Hepatic stellate cell (primary cell): ENCODE measurements at regions not wholly inside any gene's neighbourhood (a gene's known extent, or its start where the extent isn't known, plus 50 kb on each side); places are given as distances from the start of the nearest gene placed in this dataset.

Experiments used
- DNase-seq: peaks from one replicate; pipeline ENCODE4 v3.0.0; 2011; ENCODE audit warnings: low spot score

DNA sequence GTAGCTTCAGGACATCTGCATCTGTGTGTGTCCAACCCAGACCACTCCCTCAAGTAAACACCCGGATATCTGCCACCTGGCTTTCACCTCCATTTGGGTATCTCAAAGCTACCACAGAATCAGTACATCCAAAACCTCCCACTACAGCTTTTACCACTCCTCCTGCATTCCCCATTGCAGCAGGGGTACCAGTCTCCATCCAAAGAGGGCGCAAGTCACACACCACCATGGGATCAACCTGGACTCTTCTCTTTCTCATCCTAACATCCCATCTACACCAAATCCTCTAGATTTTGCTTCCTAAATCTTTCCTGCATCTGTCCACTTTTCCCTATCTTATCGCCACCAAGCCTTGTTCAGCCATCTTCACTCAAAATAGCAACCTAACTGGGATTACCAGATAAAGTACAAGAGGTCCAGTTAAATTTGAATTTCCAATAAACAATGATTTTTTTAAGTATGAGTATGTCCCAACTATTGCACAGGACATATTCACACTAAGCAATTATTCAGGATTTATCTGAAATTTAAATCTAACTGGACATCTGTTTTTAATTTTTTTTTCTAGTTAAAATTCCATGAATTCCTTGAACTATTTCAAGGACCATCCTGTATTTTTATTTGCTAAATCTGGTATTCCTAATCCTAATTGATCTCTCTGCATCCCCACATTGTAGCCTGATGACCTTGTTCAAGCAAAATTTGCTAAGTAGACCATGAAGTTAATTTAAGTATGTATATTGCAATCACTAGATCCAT lies 164.3 kb upstream of the MLN start:
- no peak for DNase-seq

DNA sequence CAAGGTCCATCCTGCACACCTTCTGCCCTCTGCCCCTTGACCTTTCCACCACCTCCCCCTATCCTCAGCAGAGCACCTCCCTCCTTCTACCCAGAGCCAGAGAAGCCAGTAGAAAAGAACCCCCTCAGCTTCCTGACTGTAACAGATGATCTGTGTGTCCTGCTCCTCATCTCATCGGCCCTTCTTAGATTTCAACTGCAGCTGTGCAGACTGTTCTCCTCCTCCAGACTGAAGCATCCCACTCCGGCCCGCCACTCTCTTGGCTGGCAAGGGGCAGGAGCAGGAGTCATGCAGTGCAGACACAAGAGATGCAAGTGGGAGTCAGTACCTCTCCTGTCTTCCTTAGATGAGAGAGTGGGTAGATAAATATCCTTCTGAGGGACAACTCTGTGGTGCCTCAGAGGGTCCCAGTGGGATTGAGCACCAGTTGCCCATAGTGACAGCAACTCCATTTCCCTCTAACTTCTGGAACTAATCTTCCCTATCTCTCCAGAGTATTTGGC lies 163.5 kb upstream of the MLN start:
- DNase-seq: no peak

DNA sequence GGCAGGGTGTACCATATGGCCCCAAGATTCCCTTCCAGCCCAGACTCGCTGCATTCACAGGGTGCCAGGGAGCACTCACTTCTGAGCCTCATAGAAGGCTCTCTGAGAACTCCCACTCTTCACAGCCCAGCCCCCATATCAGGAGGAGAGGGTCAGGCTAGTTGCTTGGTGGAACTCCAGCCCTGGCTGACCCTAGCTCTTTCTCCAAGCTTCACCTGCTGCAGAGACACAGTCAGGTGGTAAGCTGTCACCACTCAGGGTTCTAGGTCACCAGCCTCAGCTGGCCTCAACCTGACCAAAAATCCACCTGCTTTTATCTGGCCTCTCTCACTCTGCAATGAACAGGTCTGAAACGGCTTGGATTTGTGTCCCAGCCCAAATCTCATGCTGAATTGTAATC lies 162.7 kb upstream of the MLN start:
- no peak for DNase-seq

DNA sequence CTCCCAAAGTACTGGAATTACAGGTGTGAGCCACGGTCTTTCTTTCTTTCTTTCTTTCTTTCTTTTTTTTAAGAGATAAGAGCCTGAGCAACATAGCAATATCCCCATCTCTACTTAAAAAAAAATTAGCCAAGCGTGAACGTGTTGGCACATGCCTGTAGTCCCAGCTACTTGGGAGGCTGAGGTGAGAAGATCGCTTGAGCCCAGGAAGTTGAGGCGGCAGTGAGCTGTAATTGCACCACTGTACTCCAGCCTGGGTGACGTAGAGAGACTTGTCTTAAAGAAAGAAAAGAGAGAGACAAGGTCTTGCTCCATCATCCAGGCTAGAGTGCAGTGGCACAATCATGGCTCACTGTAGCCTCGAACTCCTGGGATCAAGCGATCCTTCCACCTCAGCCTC lies 162.0 kb upstream of the MLN start:
- no peak for DNase-seq

DNA sequence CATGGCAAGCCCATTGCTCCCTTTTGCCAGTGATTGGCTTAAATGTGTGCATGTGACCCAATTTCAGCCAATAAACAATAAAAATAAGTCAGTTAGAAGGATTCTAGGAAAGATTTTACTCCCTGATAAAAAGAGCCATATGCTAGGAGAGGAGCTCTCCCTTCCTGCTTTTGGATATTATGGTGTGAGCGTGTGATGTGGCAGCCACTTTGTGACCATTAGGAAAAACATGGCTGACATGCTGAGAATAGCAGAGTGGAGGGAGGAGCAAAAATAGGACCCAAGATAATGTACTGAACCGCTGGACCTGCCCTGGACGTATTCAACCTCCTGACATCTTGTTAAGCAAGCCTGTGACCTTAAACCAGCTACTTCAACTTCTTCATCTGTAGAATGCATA lies 160.6 kb upstream of the MLN start:
- DNase-seq: no peak

DNA sequence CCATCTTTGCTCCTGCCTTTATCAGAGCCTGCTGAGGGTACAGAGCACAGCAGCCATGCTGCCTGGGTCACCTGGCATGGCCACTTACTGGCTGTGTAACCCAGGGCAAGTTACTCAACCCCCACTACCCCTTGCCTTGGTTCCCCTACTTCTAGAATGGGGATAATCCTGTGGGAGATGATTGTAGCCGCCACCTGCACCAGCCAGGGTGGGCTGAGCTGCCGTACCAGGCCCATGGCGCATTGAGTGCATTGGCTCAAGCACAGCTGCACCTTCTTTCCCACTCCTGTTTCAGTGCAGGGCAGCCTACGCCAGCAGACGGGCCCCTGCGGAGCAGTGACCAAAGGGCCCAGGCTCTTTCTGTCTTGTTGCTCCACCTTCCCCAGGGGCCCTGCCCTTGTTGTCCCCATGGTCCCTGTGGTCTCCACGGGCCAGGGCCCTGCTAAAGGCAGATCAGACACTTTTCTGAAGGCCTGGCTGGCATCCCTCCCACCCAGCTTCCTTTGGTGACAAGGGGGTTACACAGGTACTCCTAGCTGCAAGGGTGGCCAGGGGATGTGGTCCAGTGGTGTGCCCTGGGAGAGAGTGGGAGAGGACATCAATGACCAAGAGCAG lies 159.4 kb upstream of the MLN start:
- DNase-seq: no peak

DNA sequence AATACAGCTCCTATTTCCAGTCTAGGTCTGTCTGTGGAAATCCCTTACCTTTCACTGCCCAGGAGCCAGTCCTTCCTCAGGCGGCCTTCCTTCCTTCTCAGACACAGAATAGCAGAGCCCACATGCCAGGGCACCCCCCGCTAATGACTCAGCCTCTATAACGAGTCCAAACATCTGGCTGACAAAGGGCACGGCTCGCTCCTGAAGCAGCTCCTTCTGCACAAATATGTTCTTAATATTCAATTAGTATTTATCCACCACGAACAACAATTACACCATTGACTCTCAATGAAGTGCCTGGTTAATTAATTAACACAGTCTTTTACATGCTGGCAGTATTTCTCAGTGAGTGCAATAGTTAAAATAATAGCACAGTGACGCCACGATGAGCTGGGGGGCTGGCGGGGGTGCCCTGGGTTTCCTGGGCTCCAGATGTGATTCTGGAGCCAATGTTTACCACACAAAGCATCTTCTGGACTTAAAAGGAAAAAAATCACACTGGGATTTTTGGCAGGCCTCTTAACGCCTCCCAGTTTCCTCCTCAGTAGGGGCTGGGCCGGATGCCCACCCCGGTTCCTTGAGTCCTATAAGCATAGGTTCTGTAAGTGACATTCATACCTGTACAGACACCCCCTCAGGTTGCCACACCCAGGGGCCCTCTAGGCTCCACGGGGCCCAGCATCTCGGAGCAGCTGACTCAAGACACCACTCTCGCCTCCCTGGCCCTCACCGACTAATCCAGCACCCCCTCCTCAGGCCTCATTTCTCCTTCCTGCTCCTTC lies 158.6 kb upstream of the MLN start:
- DNase-seq: no peak

DNA sequence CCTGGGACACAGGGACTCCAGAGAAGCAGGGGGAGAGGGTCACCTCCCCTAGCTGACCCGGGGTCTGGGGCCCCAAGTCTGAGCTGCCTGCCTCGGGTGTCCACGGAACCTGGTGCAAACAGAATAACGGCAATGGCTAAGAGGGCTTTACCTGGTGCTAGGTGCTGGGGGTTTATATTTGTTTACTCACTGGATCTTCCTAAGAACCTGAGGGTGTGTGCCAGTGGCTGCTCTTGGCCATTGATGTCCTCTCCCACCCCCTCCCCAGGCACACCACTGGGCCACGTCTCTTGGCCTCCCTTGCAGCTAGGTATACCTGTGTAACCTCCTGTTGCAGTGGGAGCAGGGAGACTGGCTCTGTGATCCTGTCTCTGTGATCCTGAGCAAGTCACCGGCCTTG lies 157.9 kb upstream of the MLN start:
- no peak for DNase-seq

DNA sequence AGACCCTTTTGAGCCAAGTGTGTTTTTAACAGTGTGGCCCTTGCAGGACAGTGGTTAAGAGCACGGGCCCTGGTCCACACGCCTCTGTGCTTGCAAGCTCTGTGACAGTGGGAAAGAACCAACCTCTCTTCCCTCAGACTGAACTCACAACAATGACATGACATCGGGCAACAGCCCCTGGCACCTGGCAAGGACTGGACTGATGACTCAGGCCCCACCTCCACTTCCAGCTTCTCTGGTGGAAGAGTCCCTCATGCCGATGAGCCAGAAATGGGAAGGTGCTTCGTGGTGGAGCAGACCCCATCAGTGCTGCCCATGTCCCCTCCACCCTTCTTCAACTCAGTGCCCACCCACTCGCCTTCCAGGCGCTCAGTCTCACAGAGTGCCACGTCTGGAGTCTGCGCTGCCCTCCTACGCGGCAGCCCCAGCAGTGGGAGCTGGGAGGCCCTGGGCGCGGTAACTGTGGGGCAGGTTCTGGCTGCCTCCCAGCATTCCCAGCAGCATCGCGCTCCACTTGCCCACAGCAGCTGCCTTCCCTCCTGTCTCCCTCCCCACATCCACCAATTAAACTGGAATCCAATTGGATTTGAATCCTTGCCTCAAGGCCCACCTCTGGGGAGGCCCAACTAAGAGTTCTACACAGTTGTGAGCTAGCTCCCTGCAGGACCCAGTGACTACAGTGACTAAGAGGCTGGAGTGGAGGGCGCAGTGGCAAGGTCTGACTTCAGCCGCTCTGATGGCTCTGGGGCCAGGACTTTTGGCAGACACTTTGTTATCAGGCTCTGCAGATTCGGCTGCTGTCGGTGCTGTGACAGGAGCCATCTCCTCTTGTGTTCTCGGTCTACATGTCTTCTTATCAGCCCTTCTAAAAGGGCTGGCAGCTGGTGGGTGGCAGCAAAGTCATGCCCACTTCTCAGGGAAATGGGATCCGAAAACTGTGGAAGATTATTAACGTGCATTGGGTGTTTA lies 156.8 kb upstream of the MLN start:
- no peak for DNase-seq

DNA sequence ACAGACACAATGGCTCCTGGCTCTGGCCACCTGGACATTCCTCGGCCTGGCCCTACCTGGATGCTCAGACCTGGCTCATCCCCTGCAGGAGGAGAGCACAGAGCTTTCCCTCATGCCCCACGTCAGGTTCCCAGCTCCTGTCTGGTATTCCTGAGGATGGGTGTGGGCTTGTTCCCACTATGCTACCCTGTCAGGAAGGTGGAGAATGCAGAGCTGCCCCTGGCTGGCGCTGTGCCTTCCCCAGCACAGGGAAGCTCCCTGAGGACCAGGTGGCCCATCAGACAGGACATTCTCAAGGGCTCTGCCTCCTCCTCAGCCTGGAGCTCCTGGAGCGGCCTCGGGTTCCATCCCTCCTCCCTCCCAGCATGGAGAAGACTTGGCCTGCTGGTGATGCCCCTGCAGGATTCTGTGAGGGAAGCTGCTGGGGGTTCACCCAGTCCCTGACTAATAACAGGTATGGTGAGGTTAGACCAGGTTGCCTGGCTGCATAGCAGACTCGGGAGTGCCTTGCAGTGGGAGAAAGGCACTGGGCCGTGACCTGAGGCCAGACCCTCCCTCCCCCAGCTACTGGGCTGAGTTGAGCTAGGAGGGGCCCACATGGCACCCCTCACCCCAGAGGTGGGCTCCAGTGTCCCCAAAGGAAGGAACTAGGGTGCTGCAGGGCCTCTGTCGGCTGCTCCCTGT lies 156.0 kb upstream of the MLN start:
- no peak for DNase-seq

DNA sequence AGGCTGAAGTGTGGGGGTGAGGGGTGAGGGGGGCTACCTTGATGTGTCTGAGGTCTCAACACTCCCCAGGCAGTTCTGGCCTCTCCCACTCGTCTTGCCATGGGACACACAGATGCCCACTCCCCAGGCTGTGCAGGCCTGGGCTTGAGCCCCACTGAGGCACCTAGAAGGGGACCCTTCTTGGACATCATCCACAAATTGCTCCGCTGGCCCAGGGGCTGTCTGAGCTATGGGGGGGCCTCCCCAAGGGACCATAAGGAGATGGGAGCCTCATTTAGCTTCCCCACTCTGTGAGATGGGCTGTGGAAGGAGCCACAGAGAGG lies 155.5 kb upstream of the MLN start:
- DNase-seq: no peak

DNA sequence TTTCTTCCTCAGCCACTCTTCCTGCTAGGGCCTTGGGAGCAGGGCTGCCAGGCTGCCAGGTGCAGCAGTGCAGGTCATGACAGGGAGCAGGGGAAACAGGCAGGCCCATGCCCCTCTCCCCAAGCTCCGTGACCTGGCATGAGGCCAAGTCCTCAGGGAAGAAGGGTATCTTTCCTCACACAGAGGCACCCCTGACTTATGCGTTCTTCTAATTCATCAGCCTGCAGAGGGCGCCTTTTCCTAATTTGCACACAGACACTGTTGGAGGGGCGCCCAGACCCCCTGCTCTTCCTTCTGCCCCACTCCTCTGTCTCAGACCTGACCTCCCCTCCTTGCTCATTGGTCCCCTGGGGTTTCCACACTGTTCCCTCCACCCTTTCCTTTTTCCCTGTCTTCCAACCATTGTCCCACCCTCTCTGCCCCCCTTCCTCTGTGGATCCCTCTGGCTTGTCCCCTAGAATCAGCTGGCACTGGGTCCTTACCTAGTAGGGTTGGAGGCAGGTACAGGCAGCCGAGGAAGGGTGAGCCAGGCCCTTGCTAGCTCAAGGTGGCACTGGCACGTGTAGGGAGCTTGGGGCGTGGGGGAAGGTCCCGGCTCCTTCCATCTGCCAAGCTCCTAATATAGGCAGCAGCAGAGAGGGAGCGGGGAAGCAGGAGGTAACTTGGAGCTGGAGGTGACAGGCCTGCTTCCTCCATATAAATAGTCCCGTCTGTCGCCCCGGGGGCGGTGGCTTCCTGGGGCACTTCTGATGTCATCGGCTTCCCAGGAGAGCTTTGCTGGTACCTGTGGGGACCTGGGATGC lies 154.9 kb upstream of the MLN start:
- no peak for DNase-seq

DNA sequence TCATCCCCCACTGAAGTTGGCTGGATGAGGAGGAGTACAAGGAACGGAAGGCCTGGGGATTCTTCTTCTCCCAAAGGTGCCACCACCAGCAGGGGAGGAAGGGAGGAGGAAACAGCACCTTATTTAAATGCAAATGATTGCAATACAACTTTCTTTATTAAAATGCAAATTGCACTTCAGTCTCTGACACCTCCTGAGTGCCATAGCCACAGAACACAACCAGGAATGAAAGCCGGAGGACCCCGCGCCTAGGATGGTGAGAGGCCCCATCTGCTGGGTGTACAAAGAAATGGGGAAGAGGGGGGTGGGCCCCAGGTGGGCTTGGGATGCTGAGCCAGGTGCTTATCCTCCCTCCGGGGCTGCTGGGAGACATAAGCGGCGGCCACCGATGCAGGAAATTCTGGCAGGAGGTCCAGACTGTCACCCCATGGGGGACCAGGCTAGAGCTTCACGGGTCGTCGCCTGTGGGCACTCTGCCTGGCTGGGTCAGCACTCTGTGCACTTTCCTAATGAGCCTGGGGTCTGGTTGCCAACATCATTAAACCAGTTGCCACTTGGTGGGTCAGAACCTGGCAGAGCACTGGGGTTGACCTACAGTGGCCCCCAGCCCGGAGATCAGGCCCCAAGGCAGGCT lies 154.2 kb upstream of the MLN start:
- DNase-seq: no peak

DNA sequence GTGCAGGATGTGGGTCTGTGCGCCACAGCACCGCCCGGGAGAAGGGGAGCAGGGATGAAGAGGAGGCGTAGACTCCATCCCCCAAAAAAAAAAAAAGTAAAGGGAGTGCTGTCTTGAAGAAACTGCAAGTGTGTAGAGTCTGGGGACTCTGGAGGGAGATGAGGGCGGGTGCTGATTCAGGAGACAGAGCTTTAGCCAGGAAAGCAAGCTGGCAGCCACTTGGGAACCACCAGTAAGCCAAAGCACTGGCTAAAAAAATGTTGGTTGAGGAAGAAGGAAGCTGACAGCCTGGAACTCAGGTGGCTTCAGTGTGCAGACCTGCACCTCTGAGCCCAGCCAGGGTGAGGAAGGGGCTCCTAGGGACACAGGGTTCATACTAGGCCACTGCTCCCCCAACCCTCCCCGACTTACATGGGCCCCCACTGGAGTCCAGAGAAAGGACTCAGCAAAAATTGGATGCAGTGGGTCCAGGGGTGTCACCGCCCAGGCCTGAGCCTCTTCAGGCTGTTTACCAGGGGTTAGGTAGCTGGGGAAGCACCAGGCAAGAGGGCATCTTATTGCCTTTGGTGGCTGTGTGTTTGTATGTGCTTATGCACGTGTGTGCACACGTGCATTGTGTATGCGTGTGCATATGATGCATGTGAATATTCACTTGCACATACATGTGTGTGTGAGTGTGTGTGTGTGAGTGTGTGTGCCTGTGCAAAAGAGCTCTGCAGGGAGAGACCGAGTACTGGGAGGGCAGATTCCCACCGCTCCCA lies 153.5 kb upstream of the MLN start:
- DNase-seq: no peak

DNA sequence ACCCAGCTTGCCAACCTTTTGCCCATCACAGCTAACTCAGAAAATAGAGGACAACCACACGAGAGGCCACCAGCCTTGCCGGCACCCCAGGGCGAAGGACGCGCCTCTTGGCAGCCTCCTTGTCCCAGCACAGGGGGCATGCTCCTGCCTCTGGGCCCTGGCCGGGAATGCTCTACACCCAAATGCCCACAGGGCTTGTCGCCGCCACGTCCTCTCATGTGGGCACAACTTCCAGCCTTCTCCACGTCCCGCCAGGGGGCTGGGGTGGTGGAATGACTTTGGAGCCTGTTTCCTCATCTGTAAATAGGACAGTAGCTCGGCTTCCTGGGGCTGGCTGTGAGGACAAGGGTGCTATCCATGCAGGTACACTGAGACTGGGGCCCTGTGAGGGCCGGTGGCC lies 152.4 kb upstream of the MLN start:
- DNase-seq: no peak

DNA sequence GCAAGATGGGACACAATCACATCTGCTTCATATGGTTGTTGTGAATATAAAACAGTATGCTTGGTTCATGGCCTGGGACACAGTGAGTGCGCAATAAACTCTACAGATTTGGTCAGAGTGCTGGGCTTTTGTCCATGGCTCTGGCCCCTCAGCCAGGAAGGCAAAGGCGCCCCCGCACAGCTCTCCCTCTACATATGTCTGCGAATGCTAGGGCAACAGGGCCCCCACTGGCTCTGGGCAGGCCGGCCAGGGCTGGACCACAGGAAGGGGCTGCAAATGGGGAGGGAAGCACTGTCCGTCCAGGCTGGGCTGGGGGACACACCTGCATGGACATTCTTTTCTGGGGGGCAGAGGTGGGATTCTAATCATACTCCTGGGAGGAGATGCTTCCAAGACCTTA lies 151.8 kb upstream of the MLN start:
- no peak for DNase-seq

DNA sequence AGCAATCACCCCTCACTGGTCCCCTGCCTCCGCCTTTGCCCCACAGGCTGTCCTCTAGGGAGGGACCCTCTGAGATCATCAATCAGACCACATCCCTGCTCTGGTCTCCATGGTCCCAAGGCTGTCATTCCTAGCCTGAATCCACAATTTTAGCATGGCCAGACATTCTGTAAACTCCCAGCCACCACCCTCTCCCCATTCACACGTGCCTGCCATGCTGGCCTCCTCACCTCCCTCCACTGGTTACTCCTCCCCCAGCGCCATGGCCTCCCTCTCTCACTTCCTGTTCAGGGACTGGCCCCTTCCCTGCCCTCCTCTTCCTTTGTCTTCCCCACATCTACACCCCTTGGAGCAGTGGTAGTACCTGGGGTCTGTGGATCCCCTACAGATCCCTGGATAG lies 150.7 kb upstream of the MLN start:
- no peak for DNase-seq

DNA sequence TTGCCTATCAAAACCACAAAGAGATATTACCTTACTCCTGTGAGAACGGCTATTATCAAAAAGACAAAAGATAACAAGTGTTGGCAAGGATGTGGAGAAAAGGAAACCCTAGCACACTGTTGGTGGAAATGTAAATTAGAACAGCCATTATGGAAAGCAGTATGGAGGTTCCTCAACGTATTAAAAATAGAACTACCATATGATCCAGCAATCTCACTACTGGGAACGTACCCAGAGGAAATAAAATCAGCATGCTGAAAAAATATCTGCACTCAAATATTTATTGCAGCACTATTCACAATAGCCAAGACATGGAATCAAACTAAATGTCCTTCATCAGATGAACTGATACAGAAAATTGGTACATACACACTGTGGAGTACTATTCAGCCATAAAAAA lies 149.4 kb upstream of the MLN start:
- no peak for DNase-seq

DNA sequence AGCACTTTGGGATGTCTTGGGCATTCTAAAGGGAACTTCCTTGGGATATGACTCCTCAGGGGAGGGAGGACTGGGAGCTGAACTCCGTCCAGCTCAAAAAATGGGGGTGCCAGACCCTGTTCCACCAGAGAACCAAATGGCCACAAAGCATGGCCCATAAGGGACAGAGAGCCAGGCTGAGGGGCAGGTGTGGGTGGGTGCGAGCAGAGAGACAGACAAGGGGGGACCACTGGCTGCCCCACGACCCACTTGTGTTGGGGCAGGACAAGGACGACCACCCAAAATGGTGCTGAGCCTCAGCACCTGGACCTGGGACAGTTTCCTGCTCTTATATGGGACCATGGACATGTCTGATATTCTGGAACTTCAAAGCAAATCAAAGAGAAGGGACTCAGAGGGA lies 148.2 kb upstream of the MLN start:
- DNase-seq: no peak
